Parathyroid adenoma (tissue), 2 donors: ENCODE measurements at regions not wholly inside any gene's neighbourhood (a gene's known extent, or its start where the extent isn't known, plus 50 kb on each side); places are given as distances from the start of the nearest gene placed in this dataset.

Source experiments
- H2AFZ ChIP-seq: fragments of 300-600 bp; sonication (generic); one replicate; pipeline ENCODE4 v1.7.0; 2017; ENCODE audit warnings: antibody characterized with exemption, mild to moderate bottlenecking
- H3K27ac ChIP-seq: fragments of 300-600 bp; sonication (generic); one replicate; pipeline ENCODE4 v1.7.0; 2017
- H3K27me3 ChIP-seq: fragments of 300-600 bp; sonication (generic); one replicate; pipeline ENCODE4 v1.7.0; 2017; ENCODE audit warnings: low read length; ENCODE audit not compliant: control insufficient read depth, insufficient read depth
- H3K36me3 ChIP-seq: fragments of 300-600 bp; sonication (generic); one replicate; pipeline ENCODE4 v1.7.0; 2017; ENCODE audit warnings: low read length; ENCODE audit not compliant: control insufficient read depth, insufficient read depth
- H3K4me1 ChIP-seq: fragments of 300-600 bp; sonication (generic); one replicate; pipeline ENCODE4 v1.7.0; 2017; ENCODE audit warnings: control low read depth
- H3K4me2 ChIP-seq: fragments of 300-600 bp; sonication (generic); one replicate; pipeline ENCODE4 v1.7.0; 2017; ENCODE audit warnings: low read length
- H3K4me3 ChIP-seq: fragments of 300-600 bp; sonication (generic); one replicate; pipeline ENCODE4 v1.7.0; 2017; ENCODE audit warnings: low read depth, low read length
- H3K79me2 ChIP-seq: fragments of 300-600 bp; sonication (generic); one replicate; pipeline ENCODE4 v1.7.0; 2017; ENCODE audit warnings: control low read depth
- H3K9ac ChIP-seq: fragments of 300-600 bp; sonication (generic); one replicate; pipeline ENCODE4 v1.7.0; 2017; ENCODE audit warnings: mild to moderate bottlenecking
- H3K9me3 ChIP-seq: fragments of 300-600 bp; sonication (generic); one replicate; pipeline ENCODE4 v1.7.0; 2017; ENCODE audit warnings: low read length; ENCODE audit not compliant: control insufficient read depth
- CTCF ChIP-seq: fragments of 300-600 bp; sonication (generic); IDR thresholded peaks from one replicate; pipeline ENCODE4 v1.7.0; 2017; ENCODE audit warnings: antibody characterized with exemption, mild to moderate bottlenecking
- donor health status: primary hyperparathyroidism.

- H3K9ac ChIP-seq: no peak overlapping the region
- no peaks in the 10 kb centered on the region for H3K9me3 ChIP-seq
- H3K27ac ChIP-seq: no peak overlapping the region
- H3K79me2 ChIP-seq: no peaks in the 10 kb centered on the region
- H2AFZ ChIP-seq: no peak overlapping the region
- no peaks in the 10 kb centered on the region for H3K36me3 ChIP-seq
- TF ChIP-seq CTCF: no peak
- peaks cover 3% of the 10 kb centered on the region for H3K4me1 ChIP-seq
- no peak overlapping the region for H3K4me2 ChIP-seq
- H3K4me3 ChIP-seq: no peak overlapping the region
- H3K27me3 ChIP-seq: no peaks in the 10 kb centered on the region
Measured at GRCh38 chr5:138665261-138665660, 88.0 kb upstream of the CTNNA1 start.

- H3K9ac ChIP-seq: no peak overlapping the region
- no peaks in the 10 kb centered on the region for H3K9me3 ChIP-seq
- H3K4me1 ChIP-seq: peaks cover 9% of the 10 kb centered on the region
- H3K27ac ChIP-seq: no peak overlapping the region
- H3K4me3 ChIP-seq: no peak overlapping the region
- H2AFZ ChIP-seq: peak overlapping the region; percentile 54
- no peaks in the 10 kb centered on the region for H3K36me3 ChIP-seq
- TF ChIP-seq CTCF: no peak
- H3K27me3 ChIP-seq: no peaks in the 10 kb centered on the region
- no peaks in the 10 kb centered on the region for H3K79me2 ChIP-seq
- no peak overlapping the region for H3K4me2 ChIP-seq
Measured at GRCh38 chr5:138664276-138664943, 88.8 kb upstream of the CTNNA1 start.

- H3K4me3 ChIP-seq: no peak overlapping the region
- H3K9me3 ChIP-seq: no peaks in the 10 kb centered on the region
- H3K4me1 ChIP-seq: peaks cover 17% of the 10 kb centered on the region
- H3K27ac ChIP-seq: no peak overlapping the region
- H3K9ac ChIP-seq: no peak overlapping the region
- no peaks in the 10 kb centered on the region for H3K36me3 ChIP-seq
- no peak overlapping the region for H2AFZ ChIP-seq
- no peaks in the 10 kb centered on the region for H3K27me3 ChIP-seq
- TF ChIP-seq CTCF: no peak
- no peaks in the 10 kb centered on the region for H3K79me2 ChIP-seq
- no peak overlapping the region for H3K4me2 ChIP-seq
Measured at GRCh38 chr5:138663561-138663960, 88.4 kb upstream of the HSPA9 start.

GRCh38 chr5:138663009-138663408, 87.8 kb upstream of the HSPA9 start:
- Histone ChIP-seq H3K9ac (no peak overlapping the region), H3K4me2 (no peak overlapping the region), H3K27ac (no peak overlapping the region), H3K27me3 (no peaks in the 10 kb centered on the region), H3K4me1 (peaks cover 18% of the 10 kb centered on the region), H3K36me3 (no peaks in the 10 kb centered on the region), H3K79me2 (no peaks in the 10 kb centered on the region), H3K9me3 (no peaks in the 10 kb centered on the region), H3K4me3 (no peak overlapping the region), H2AFZ (no peak overlapping the region)
- TF ChIP-seq CTCF: no peak

- Histone ChIP-seq H3K4me2 (no peak overlapping the region), H3K27me3 (no peaks in the 10 kb centered on the region), H3K4me3 (no peak overlapping the region), H3K27ac (no peak overlapping the region), H3K79me2 (no peaks in the 10 kb centered on the region), H3K36me3 (no peaks in the 10 kb centered on the region), H3K9ac (no peak overlapping the region), H3K4me1 (peaks cover 19% of the 10 kb centered on the region), H2AFZ (no peak overlapping the region), H3K9me3 (no peaks in the 10 kb centered on the region)
- no peak for TF ChIP-seq CTCF
Measured at GRCh38 chr5:138662599-138662998, 87.4 kb upstream of the HSPA9 start.
